Endodermal cell (in vitro differentiated cells): ENCODE measurements at regions not wholly inside any gene's neighbourhood (a gene's known extent, or its start where the extent isn't known, plus 50 kb on each side); places are given as distances from the start of the nearest gene placed in this dataset.

Experiments used
- DNase-seq: peaks from one replicate; pipeline ENCODE4 v3.0.0-alpha.2; 2017
- H3K27ac ChIP-seq: 2 replicates; pipeline ENCODE4 v1.5.1; 2013; ENCODE audit warnings: mild to moderate bottlenecking, low read depth, low read length, moderate library complexity
- H3K27me3 ChIP-seq: 2 replicates; pipeline ENCODE4 v1.6.1; 2013; ENCODE audit warnings: mild to moderate bottlenecking, low read length, moderate library complexity; ENCODE audit not compliant: insufficient read depth, control insufficient read depth, poor library complexity, severe bottlenecking
- H3K36me3 ChIP-seq: 2 replicates; pipeline ENCODE4 v1.7.0; 2013; ENCODE audit warnings: mild to moderate bottlenecking, low read length, moderate library complexity; ENCODE audit not compliant: control insufficient read depth, insufficient read depth
- H3K4me1 ChIP-seq: one replicate; pipeline ENCODE4 v1.7.0; 2013; ENCODE audit warnings: low read length; ENCODE audit not compliant: control insufficient read depth, insufficient read depth
- H3K4me3 ChIP-seq: 2 replicates; pipeline ENCODE4 v1.5.1; 2013; ENCODE audit warnings: mild to moderate bottlenecking, low read length, moderate library complexity
- H3K9ac ChIP-seq: 2 replicates; pipeline ENCODE4 v1.6.1; 2013; ENCODE audit warnings: mild to moderate bottlenecking, low read length, moderate library complexity; ENCODE audit not compliant: poor library complexity, severe bottlenecking; ENCODE audit errors: extremely low read depth
- H3K9me3 ChIP-seq: 2 replicates; pipeline ENCODE4 v1.6.1; 2013; ENCODE audit warnings: mild to moderate bottlenecking, low read length, moderate library complexity; ENCODE audit not compliant: control insufficient read depth
- H3K27ac Mint-ChIP-seq: 2 replicates; pipeline ENCODE4 v1.8.0; 2020; ENCODE audit warnings: mixed read lengths
- H3K27me3 Mint-ChIP-seq: 2 replicates; pipeline ENCODE4 v1.8.0; 2021; ENCODE audit warnings: mild to moderate bottlenecking, mixed read lengths; ENCODE audit not compliant: insufficient read depth
- H3K36me3 Mint-ChIP-seq: 2 replicates; pipeline ENCODE4 v1.8.0; 2020; ENCODE audit warnings: low read depth, mixed read lengths
- H3K4me1 Mint-ChIP-seq: 2 replicates; pipeline ENCODE4 v1.8.0; 2020; ENCODE audit warnings: mixed read lengths
- H3K4me3 Mint-ChIP-seq: 2 replicates; pipeline ENCODE4 v1.8.0; 2020; ENCODE audit warnings: mild to moderate bottlenecking, moderate library complexity, mixed read lengths
- H3K9me3 Mint-ChIP-seq: 2 replicates; pipeline ENCODE4 v1.8.0; 2020; ENCODE audit warnings: mild to moderate bottlenecking, mixed read lengths
- CTCF ChIP-seq: fragments of 200-600 bp; sonication (generic); conservative IDR thresholded peaks from 2 replicates; pipeline ENCODE4 v1.5.0; 2021; ENCODE audit warnings: antibody characterized with exemption, mild to moderate bottlenecking
- WGBS, 2 experiments: methylation state at CpG; one replicate each; pipeline versions ENCODE4 v1.1.5 to v1.1.7; 2013; ENCODE audit warnings: missing lambda C conversion rate in 2 of 2, mixed read lengths in 1 of 2; ENCODE audit not compliant: insufficient coverage in 1 of 2, insufficient read length in 1 of 2; 5-methylcytosine and 5-hydroxymethylcytosine counted together

- peak overlapping the region; percentile 56 for H3K4me3 ChIP-seq
- TF ChIP-seq CTCF = no peak
- Mint-ChIP-seq H3K36me3 (peaks cover 5% of the 10 kb centered on the region), H3K27ac (no peak overlapping the region), H3K9me3 (peaks cover 19% of the 10 kb centered on the region), H3K4me3 (no peak overlapping the region), H3K27me3 (no peaks in the 10 kb centered on the region), H3K4me1 (peaks cover 30% of the 10 kb centered on the region)
- H3K9ac ChIP-seq = no peak overlapping the region
- H3K9me3 ChIP-seq = peaks cover 19% of the 10 kb centered on the region
- H3K27ac ChIP-seq = no peak overlapping the region
- H3K36me3 ChIP-seq = no peaks in the 10 kb centered on the region
- DNase-seq = peak; percentile 19
- 92 to 95% methylated on average over 6 to 7 of the region's 7 CpGs for WGBS, 2 experiments
- H3K4me1 ChIP-seq = peaks cover 6% of the 10 kb centered on the region
- H3K27me3 ChIP-seq = no peaks in the 10 kb centered on the region
Measured at GRCh38 chr2:43019536-43020183, 206.7 kb downstream of the ZFP36L2 start.

- no peaks in the 10 kb centered on the region for H3K27me3 ChIP-seq
- no peaks in the 10 kb centered on the region for H3K27me3 Mint-ChIP-seq
- TF ChIP-seq CTCF = no peak
- H3K4me1 ChIP-seq = peaks cover 11% of the 10 kb centered on the region
- H3K36me3 Mint-ChIP-seq = peaks cover 5% of the 10 kb centered on the region
- no peak overlapping the region for H3K27ac ChIP-seq
- H3K4me1 Mint-ChIP-seq = peaks cover 32% of the 10 kb centered on the region
- no peak overlapping the region for H3K4me3 Mint-ChIP-seq
- 89 to 92% methylated on average over 4 to 5 of the region's 5 CpGs for WGBS, 2 experiments
- no peaks in the 10 kb centered on the region for H3K36me3 ChIP-seq
- peak; percentile 17 for DNase-seq
- H3K9ac ChIP-seq = no peak overlapping the region
- H3K9me3 Mint-ChIP-seq = peaks cover 19% of the 10 kb centered on the region
- H3K9me3 ChIP-seq = peaks cover 19% of the 10 kb centered on the region
- H3K27ac Mint-ChIP-seq = peak overlapping the region; percentile 42
- H3K4me3 ChIP-seq = no peak overlapping the region
Measured at GRCh38 chr2:43019025-43019367, 207.4 kb downstream of the ZFP36L2 start.

GRCh38 chr2:43018179-43019024 is 208.0 kb downstream of the ZFP36L2 start:
- Mint-ChIP-seq H3K4me3 (no peak overlapping the region), H3K4me1 (peaks cover 34% of the 10 kb centered on the region), H3K27me3 (no peaks in the 10 kb centered on the region), H3K27ac (peak overlapping the region; percentile 42), H3K36me3 (peaks cover 5% of the 10 kb centered on the region), H3K9me3 (peaks cover 19% of the 10 kb centered on the region)
- Histone ChIP-seq H3K4me3 (no peak overlapping the region), H3K27me3 (no peaks in the 10 kb centered on the region), H3K36me3 (no peaks in the 10 kb centered on the region), H3K9me3 (peaks cover 19% of the 10 kb centered on the region), H3K9ac (no peak overlapping the region), H3K4me1 (peaks cover 14% of the 10 kb centered on the region), H3K27ac (no peak overlapping the region)
- 80 to 92% methylated on average over 5 to 11 of the region's 11 CpGs for WGBS, 2 experiments
- DNase-seq = peak; percentile 37
- TF ChIP-seq CTCF = no peak
